ENCODE measurements at regions not wholly inside any gene's neighbourhood (a gene's known extent, or its start where the extent isn't known, plus 50 kb on each side); places are given as distances from the start of the nearest gene placed in this dataset.

- no peak for TF ChIP-seq CTCF (IDR thresholded peaks at IDR 0.05)
- no peaks in the 10 kb centered on the region for H3K9me3 ChIP-seq
- peak in 1 of 3 donors; percentile 23 for DNase-seq
- H3K4me3 ChIP-seq = no peak overlapping the region
- ATAC-seq = peak; percentile 51
- intact Hi-C loops (cut with DNase I, micrococcal nuclease) = no loop called here
- H3K4me1 ChIP-seq (ENCODE audit: low read depth) = no peaks in the 10 kb centered on the region
- H3K36me3 ChIP-seq (ENCODE audit: low read depth) = no peaks in the 10 kb centered on the region
Measured at GRCh38 chr9:81776390-81776789, 87.0 kb upstream of the TLE1 start.

GRCh38 chr9:81776834-81777233 lies 87.5 kb upstream of the TLE1 start:
- no peak for ATAC-seq
- Histone ChIP-seq H3K4me1 (ENCODE audit: low read depth) (no peaks in the 10 kb centered on the region), H3K36me3 (ENCODE audit: low read depth) (no peaks in the 10 kb centered on the region), H3K9me3 (no peaks in the 10 kb centered on the region), H3K4me3 (no peak overlapping the region)
- no peak for TF ChIP-seq CTCF (IDR thresholded peaks at IDR 0.05)
- peak in 1 of 3 donors; percentile 38 for DNase-seq
- intact Hi-C loops (cut with DNase I, micrococcal nuclease) = no loop called here

- TF ChIP-seq CTCF (IDR thresholded peaks at IDR 0.05) = no peak
- Histone ChIP-seq H3K9me3 (no peaks in the 10 kb centered on the region), H3K36me3 (ENCODE audit: low read depth) (no peaks in the 10 kb centered on the region), H3K4me1 (ENCODE audit: low read depth) (no peaks in the 10 kb centered on the region), H3K4me3 (no peak overlapping the region)
- intact Hi-C loops (cut with DNase I, micrococcal nuclease) = no loop called here
- ATAC-seq (no peak), DNase-seq (no peak)
Measured at GRCh38 chr9:81777482-81777881, 88.1 kb upstream of the TLE1 start.

GRCh38 chr9:81782313-81782995 lies 93.1 kb upstream of the TLE1 start:
- intact Hi-C loops (cut with DNase I, micrococcal nuclease) = no loop called here
- no peaks in the 10 kb centered on the region for H3K4me1 ChIP-seq (ENCODE audit: low read depth)
- no peak for ATAC-seq
- no peaks in the 10 kb centered on the region for H3K36me3 ChIP-seq (ENCODE audit: low read depth)
- no peaks in the 10 kb centered on the region for H3K9me3 ChIP-seq
- DNase-seq = no peak
- TF ChIP-seq CTCF (IDR thresholded peaks at IDR 0.05) = no peak
- no peak overlapping the region for H3K4me3 ChIP-seq

GRCh38 chr9:81787747-81788632 lies 98.6 kb upstream of the TLE1 start:
- Histone ChIP-seq H3K9me3 (no peaks in the 10 kb centered on the region), H3K36me3 (ENCODE audit: low read depth) (no peaks in the 10 kb centered on the region), H3K4me1 (ENCODE audit: low read depth) (no peaks in the 10 kb centered on the region), H3K4me3 (no peak overlapping the region)
- ATAC-seq = peak; percentile 94
- intact Hi-C loops (cut with DNase I, micrococcal nuclease) = no loop called here
- TF ChIP-seq CTCF (IDR thresholded peaks at IDR 0.05) = no peak
- peak in 2 of 3 donors; percentile 31 for DNase-seq
